ENCODE measurements at regions not wholly inside any gene's neighbourhood (a gene's known extent, or its start where the extent isn't known, plus 50 kb on each side); places are given as distances from the start of the nearest gene placed in this dataset.

DNA sequence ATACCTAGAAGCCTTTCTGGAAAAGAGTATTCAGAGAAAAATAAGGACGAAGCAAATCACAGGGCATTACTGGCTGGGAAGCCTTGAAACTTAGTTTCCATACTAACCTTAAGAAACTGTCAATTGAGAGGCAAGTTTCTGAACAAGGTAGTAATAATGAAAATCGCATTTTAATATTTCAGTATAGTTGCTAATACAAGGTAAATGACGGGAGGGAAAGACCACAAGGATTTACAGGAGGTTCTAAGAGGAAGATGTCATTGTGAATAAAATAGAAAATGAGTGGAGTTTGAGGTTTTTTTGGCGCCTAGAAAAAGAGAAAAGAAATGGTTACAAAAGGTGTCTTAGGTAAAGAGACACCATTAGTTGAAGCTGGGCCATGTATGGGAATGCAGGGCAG is 53.9 kb upstream of the AIG1 start:
- no peak for TF ChIP-seq MXD4 (CRISPR knock-in tag; IDR thresholded peaks at IDR 0.05; ENCODE audit: borderline replicate concordance)
- TF ChIP-seq, protein P1, sequence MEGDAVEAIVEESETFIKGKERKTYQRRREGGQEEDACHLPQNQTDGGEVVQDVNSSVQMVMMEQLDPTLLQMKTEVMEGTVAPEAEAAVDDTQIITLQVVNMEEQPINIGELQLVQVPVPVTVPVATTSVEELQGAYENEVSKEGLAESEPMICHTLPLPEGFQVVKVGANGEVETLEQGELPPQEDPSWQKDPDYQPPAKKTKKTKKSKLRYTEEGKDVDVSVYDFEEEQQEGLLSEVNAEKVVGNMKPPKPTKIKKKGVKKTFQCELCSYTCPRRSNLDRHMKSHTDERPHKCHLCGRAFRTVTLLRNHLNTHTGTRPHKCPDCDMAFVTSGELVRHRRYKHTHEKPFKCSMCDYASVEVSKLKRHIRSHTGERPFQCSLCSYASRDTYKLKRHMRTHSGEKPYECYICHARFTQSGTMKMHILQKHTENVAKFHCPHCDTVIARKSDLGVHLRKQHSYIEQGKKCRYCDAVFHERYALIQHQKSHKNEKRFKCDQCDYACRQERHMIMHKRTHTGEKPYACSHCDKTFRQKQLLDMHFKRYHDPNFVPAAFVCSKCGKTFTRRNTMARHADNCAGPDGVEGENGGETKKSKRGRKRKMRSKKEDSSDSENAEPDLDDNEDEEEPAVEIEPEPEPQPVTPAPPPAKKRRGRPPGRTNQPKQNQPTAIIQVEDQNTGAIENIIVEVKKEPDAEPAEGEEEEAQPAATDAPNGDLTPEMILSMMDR (IDR thresholded peaks at IDR 0.05) = no peak
- TF ChIP-seq, protein P2, sequence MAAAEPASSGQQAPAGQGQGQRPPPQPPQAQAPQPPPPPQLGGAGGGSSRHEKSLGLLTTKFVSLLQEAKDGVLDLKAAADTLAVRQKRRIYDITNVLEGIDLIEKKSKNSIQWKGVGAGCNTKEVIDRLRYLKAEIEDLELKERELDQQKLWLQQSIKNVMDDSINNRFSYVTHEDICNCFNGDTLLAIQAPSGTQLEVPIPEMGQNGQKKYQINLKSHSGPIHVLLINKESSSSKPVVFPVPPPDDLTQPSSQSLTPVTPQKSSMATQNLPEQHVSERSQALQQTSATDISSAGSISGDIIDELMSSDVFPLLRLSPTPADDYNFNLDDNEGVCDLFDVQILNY (CRISPR knock-in tag; IDR thresholded peaks at IDR 0.05) = no peak
- no peak for TF ChIP-seq ZNF121 (CRISPR knock-in tag; IDR thresholded peaks at IDR 0.05)
- TF ChIP-seq NR1H2 (CRISPR knock-in tag; IDR thresholded peaks at IDR 0.05) = no peak
- TF ChIP-seq ZNF423 (CRISPR knock-in tag; IDR thresholded peaks at IDR 0.05) = no peak
- no peak for TF ChIP-seq ETV6 (CRISPR knock-in tag; IDR thresholded peaks at IDR 0.05)
- TF ChIP-seq, protein P3, sequence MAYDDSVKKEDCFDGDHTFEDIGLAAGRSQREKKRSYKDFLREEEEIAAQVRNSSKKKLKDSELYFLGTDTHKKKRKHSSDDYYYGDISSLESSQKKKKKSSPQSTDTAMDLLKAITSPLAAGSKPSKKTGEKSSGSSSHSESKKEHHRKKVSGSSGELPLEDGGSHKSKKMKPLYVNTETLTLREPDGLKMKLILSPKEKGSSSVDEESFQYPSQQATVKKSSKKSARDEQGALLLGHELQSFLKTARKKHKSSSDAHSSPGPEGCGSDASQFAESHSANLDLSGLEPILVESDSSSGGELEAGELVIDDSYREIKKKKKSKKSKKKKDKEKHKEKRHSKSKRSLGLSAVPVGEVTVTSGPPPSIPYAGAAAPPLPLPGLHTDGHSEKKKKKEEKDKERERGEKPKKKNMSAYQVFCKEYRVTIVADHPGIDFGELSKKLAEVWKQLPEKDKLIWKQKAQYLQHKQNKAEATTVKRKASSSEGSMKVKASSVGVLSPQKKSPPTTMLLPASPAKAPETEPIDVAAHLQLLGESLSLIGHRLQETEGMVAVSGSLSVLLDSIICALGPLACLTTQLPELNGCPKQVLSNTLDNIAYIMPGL (CRISPR knock-in tag; IDR thresholded peaks at IDR 0.05) = no peak
- TF ChIP-seq SMAD3 (CRISPR knock-in tag; IDR thresholded peaks at IDR 0.05; ENCODE audit: borderline replicate concordance) = no peak

All from WTC11 (cell line).